GM21367 (cell line): ENCODE measurements at regions not wholly inside any gene's neighbourhood (a gene's known extent, or its start where the extent isn't known, plus 50 kb on each side); places are given as distances from the start of the nearest gene placed in this dataset.
"Not testable (repeated sequence)": the region's sequence is repeated elsewhere in the genome, so short reads cannot be mapped to it uniquely, and the experiment has no call there.

Source experiments
- ATAC-seq: cut with Tn5 transposase; IDR thresholded peaks from one replicate; pipeline ENCODE4 v1.9.1; 2021; ENCODE audit not compliant: unreplicated experiment

DNA sequence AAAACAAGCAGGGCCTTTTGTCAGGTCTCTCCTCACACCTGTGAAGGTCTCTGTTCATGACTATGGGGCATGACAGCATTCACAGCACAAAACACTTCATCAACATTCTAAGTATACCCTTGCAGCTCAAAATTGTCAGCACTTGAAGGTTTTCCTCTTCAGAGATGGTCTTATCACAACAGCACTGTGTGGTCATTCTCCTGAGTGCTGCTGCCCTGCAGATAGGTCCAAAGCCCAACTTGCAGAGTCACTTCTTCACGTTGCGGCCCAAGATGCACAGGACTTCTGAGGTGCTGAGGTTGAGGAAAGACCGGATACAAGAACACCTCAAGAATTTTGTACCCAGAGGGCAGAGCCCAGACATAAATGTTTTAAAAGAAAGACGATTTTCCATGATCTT lies 574.5 kb downstream of the UQCRFS1 start:
- no peak for ATAC-seq

DNA sequence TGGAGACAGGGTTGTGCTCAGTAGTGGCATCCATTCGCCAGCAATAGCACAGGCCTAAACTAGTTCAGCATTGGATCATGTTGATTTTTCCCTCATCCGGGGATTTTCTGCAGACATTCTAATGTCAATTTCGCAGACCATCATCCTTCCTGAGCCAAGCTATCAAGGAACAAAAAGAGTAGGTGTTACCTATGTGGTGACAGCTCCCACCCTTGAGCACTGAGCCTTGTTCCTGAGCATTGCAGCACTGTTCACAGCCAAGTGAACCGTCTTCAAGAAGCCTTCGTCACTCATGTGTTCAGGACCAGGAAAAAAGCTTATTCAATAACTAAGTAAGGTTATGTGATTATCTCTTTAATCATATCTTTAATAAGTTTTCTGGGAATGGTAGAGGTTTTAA lies 576.2 kb downstream of the UQCRFS1 start:
- no peak for ATAC-seq

DNA sequence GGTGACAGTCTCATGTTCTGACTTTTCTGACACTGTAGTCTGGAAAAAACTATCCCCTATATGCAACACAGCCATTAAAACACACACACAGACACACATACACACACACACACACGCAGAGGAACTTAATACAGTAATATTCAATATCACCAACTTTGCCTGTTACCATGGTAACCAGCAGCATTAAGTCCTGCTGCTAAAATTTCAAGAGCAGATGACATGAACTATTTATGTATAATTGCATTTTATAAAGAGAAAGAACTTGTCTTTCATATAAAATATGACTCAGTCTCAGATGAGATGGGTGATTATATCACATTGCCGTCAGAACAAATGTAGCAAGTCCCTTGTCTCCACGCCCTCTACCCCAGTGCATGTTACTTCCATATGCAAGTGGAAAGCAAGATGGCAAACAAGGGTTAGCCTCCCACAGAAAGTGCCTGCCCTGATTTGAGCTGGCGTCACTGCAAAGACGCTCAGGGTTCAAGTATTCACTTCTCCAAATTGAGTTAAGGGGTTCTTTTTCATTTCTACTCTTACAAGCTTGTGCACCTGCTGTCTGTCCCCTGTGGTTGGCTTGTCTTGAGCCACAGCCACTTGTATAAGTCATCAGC lies 576.8 kb downstream of the UQCRFS1 start:
- no peak for ATAC-seq

DNA sequence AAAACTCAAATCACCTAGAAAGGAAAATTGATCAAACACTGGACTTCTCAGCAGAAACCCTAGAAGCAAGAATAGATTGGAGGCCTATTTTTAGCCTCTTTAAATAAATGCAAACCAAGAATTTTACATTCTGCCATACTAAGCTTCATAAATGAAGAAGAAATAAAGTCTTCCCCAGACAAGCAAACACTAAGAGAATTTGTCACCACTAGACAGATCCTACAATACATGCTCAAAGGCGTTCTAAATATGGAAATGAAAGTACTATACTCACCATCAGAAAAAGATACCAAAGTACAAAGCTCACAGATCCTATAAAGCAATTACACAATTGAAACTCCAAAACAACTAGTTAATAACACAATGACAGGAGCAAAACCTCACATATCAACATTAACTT lies 578.1 kb downstream of the UQCRFS1 start:
- ATAC-seq: no peak

DNA sequence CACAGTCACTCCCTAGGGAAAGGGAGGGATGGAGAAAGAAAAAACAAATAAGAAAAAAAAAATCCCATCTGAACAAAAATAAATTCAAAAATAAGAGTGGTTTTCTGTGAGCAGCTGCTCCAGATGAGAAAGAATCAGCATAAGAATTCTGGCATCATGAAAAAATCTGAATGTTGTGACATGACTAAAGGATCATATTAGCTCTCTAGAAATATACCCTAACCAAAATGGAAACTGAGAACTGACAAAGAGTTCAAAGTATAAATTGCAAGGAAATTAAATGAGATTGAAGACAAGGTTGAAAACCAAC lies 579.0 kb downstream of the UQCRFS1 start:
- no peak for ATAC-seq

DNA sequence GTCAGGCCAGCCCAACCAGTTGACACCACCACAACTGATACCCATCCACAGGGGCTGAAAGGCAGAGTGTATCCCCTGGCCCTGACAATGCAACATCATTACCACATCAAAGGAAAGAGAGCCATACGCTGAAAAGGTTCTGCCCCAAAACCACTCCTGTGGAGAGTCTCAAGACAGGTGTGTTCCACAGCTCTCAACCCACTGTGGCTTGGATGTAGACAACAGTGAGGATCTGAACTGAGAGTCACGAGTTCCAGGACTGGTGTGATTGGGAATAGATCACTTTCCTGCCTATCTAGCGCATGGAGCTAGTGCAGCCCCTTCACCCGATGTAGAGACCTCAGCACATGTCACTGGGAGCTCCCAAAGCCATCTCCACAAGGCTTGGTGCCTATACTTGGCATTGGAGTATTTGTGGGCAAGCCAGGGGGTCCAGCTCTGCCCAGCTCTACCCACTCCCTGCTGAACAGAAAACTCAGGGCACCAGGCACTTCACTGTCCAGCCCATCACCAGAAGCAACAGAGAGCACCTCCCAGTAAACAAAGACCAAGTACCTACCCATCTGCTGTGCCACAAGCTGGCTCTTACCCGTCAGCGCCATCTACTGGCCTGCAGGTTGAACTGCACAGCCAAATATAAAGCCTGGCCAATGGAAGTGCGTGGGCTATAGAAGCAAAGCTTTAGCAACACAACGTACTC lies 579.5 kb downstream of the UQCRFS1 start:
- no peak for ATAC-seq

DNA sequence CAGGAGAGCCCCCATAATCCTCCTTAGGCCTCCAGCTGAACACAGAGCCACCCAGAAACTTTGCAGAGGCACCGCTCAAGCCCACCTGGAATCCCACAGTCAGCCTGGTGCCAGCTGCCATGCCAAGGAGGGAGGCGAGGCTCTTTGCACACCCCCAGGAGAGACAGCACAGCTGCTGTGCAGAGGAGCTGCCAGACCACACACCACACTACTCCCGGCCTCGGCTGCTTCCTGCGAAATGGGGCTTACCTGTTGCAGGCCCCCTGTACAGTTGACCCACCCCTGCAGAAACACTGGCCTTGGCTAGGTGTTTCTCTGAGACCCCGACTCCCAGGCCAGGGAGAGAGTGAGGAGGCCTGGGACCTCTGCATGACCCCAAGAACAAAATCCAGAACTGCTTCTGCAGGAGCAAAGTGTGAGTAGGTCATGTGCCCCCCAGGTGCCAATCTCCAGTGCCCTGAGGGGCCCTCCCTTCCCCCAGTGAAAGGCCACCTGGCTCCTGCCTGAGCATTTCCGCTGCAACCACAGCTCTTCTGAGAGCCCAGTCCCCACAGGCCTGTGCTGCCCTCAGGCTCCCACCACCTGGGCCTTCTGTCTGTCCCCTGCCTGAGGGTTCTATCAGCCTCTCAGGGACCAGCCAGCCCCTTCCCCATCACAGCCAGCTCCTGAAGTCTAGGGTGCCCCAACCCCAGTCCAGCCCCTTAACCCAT lies 580.4 kb downstream of the UQCRFS1 start:
- ATAC-seq: no peak

DNA sequence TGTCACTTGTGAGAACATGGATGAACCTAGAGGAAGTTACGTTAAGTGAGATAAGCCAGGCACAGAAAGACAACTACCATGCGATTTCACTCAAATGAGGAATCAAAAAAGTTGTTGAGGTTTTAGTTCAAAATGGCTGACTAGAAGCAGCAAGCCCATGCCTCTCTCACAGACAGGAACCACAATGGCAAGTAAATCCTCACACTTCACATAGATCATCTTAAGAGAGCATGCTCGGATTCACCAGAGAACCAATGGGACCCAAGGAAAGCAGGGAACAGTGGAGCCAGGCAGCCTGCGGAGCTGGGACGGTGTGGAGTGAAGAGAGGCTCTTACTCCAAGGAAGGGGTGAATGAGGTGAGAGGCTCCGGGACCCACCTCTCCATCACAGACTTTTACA lies 581.0 kb downstream of the UQCRFS1 start:
- no peak for ATAC-seq

DNA sequence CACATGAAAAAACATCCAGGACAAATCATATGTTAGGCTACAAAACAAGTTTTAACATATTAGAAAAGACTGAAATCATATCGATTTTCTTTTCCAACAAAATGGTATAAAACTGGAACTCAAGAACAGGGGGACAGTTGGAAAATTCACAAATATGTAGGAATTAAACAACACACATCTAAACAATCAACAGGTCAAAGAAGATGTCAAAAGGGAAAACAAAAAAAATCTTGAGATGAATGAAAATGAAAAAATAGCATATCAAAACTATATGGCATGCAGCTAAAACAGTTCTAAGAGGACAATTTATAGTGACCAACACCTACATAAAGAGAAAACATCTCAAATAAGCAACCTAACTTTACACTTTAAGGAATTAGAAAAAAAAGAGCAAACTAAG lies 585.3 kb downstream of the UQCRFS1 start:
- no peak for ATAC-seq

DNA sequence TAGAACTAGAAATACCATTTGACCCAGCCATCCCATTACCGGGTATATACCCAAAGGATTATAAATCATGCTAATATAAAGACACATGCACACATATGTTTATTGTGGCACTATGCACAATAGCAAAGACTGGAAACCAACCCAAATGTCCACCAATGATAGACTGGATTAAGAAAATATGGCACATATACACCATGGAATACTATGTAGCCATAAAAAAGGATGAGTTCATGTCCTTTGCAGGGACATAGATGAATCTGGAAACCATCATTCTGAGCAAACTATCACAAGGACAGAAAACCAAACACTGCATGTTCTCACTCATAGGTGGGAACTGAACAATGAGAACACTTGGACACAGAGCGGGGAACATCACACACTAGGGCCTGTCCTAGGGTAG lies 586.5 kb downstream of the UQCRFS1 start:
- not testable (repeated sequence) for ATAC-seq

DNA sequence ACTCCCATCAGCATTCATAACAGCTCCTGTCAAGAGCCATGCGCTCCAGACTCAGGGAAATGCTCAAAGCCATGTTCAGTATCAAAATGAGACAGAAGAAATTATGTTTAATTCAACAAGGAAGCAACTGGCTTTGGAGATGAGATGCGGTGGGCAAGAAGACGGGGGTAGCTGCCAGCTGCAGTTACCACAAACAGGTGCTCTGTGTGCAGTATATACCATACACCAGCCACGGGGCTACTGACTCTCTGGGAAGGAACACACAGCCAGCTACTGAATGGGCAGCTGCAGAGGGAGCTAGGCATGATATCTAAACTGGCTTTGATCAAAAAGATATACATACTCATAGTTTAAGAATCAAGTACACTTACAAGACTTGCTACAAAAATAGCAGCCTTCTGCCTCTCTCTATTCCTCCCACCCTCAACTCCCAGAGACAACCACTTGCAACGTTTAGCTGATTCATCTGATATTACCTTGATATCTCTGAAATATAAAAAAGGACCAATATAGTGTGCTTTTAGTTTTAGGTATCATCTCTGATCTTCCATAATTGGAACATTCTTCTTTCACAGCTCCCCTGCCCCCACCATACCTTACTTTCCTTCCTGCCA lies 593.0 kb downstream of the UQCRFS1 start:
- no peak for ATAC-seq

DNA sequence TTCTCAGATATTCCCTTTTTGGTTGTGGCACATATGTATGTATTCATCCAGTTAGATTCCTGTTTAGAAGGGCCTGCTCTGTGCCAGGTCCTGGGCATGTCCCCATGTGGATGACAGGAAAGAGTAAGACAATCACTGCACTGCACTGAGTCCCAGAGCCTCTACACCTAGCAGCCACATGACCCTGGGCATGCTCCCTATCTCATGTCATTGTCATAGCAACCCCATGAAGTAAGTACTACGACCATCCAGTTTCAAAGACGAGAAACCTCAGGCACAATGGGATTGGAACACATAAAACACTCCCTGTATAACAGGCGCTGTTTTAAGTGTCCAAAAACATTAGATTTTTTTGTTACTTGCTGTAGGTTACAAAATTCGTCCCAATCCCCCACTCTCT lies 594.4 kb downstream of the UQCRFS1 start:
- ATAC-seq: no peak

DNA sequence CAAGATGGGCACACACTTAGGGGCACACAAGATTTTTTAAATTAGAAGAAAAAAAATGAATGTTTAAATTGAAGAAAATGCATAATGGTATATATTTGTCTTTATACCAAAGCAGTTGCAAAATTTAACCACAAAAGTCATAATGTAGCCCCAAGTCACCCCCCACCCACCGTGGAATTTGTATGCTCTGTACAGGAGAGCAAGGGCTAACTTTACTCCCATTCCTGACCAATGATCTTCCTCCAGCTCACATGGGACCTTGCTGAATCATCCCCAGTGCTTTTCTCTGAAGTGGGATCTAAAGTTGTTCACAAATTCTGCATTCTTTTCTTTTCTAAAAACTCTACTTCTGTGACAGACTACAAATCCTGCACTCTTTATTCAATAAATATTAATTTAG lies 597.0 kb downstream of the UQCRFS1 start:
- ATAC-seq: no peak

DNA sequence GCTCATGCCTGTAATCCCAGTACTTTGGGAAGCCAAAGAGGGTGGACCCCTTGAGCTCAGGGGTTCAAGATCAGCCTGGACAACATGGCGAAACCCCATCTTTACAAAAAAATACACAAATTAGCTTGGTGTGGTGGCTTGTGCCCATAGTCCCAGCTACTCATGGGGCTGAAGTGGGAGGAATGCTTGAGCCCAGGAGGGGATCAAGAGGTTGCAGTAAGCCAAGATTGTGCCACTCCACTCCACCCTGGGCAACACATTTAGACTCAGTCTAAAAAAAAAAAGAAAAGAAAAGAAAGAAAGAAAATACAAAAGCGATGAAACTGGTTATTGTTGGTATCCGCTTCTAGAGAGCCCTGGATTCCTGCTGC lies 597.4 kb downstream of the UQCRFS1 start:
- ATAC-seq: no peak

DNA sequence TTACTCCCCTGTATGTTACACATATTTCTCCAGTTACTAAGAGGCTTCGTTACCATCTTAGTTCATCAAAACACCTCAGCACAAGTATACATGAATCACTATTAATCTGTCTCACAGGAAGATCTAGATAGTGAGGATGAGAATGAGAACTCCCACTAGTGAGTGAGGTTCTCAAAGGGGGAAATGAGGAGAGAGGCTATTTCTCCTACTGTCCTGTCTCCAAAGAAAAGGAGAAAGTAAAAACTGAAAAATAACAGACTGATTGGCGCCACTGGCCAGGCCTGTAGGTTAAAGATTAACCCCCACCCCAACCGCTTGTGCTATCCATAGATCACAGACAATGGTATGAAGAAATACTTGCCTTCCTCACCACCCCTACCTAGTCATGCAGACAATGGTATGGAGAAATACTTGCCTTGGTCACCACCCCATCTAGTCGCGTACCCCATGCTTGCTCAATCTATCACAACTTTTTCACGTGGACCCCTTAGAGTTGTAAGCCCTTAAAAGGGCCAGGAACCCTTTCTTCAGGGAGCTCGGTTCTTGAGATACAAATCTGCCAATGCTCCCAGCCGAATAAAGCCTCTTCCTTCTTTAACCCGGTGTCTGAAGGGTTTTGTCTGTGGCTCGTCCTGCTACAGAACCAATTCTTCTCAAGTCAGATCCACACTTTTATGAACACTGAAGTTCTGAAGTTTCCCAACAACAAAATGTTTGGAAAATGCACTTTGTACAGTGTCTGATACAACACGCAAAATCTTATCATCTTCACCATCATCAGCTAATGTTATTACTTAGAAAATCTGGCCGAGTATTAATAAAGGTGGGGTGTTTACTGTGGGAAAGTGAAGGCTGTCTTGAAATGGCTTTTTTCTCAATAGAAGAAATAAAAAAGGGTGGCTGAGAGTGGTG lies 598.1 kb downstream of the UQCRFS1 start:
- no peak for ATAC-seq

DNA sequence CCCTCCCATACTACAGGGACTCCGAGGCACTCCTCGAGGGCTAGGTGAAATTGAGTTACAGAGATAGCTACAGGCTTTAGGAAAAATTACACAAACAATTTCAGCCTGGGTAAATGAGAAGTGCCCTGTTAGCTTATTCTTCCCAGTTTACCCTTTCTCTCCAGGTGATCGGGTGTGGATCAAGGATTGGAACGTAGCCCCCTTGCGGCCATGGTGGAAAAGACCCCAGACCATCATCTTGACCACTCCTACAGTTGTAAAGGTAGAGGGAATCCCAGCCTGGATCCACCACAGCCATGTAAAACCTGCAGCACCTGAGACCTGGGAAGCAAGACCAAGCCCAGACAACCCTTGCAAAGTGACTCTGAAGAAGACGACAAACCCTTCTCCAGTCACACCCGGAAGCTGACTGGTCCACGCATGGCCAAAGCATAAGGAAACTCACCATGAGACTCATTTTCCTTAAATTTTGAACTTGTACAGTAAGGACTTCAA lies 600.6 kb downstream of the UQCRFS1 start:
- ATAC-seq: no peak

DNA sequence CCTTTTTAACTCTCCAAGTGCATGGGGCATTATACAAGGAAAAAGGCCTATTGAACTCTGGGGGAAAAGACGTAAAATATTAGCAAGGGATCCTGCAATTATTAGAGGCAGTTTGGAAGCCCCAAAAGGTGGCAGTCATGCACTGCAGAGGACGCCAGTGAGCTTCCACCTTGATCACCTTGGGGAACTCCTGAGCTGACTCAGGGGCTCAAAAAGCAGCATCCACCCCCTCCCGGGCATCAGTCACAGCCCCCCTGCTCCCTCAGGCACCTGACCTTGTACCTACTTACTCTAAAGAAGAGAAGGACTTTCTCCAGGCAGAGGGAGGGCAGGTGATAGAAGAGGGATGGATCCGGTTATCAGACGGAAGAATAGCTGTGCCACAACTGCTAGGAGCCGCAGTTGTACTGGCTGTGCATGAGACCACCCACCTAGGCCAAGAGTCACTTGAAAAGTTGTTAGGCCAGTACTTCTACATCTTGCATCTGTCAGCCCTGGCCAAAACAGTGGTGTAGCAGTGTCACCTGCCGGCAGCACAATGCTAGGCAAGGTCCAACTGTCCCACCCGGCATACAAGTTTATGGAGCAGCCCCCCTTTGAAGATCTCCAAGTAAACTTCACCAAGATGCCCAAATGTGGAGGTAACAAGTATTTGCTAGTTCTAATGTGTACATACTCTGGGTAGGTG lies 601.6 kb downstream of the UQCRFS1 start:
- ATAC-seq: not testable (repeated sequence)

DNA sequence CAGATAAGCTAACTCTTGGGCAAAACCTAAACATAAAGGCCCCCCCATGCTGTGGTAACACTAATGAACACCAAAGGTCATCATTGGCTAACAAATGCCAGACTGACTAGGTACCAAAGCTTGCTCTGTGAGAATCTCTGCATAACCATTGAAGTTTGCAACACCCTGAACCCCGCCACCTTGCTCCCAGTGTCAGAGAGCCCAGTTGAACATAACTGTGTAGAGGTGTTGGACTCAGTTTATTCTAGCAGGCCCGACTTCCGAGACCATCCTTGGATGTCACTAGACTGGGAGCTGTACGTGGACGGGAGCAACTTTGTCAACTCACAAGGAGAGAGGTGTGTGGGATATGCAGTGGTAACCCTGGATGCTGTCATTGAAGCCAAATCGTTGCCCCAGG lies 602.2 kb downstream of the UQCRFS1 start:
- no peak for ATAC-seq

DNA sequence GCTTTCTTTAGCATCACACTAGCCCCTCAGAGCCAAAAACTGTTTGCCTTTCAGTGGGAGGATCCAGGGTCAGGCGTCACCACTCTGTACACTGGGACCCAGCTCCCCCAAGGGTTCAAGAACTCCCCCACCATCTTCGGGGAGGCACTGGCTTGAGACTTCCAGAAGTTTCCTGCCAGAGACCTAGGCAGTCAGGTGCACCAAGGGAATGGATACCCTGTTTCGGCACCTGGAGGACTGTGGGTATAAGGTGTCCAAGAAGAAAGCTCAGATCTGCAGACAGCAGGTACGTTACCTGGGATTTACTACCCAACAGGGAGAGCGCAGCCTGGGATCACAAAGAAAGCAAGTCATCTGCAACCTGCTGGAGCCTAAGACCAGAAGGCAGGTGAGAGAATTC lies 603.0 kb downstream of the UQCRFS1 start:
- ATAC-seq: no peak

DNA sequence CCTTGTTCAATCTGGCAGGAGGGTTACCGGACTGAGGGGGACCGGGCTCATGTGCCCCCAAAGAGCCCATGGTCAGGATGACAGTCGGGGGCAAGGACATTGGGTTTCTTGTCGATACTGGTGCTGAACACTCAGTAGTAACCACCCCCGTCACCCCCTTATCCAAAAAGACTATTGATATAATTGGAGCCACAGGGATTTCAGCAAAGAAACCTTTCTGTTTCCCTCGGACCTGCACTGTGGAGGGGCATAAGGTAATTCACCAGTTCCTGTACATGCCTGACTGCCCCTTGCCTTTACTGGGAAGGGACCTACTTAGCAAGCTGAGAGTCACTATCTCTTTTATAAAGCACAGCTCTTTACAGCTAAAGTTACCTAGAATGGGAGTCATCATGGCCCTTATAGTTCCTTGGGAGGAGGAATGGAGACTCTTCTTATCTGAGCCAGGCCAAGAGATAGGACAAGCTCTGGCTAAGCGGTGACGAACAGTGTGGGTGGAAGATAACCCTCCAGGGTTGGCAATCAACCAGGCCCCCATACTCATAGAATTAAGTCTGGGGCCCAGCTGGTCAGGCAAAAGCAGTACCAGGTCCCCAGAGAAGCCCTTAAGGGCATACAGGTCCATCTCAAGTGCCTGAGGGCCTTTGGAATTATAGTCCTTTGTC lies 603.7 kb downstream of the UQCRFS1 start:
- ATAC-seq: no peak
